IPS DF 4.7 (cell line): ENCODE measurements at regions not wholly inside any gene's neighbourhood (a gene's known extent, or its start where the extent isn't known, plus 50 kb on each side); places are given as distances from the start of the nearest gene placed in this dataset.

Experiments
- DNase-seq: peaks from one replicate; pipeline ENCODE4 v3.0.0-alpha.2; 2013; ENCODE audit warnings: low spot score; ENCODE audit errors: extremely low read depth

DNA sequence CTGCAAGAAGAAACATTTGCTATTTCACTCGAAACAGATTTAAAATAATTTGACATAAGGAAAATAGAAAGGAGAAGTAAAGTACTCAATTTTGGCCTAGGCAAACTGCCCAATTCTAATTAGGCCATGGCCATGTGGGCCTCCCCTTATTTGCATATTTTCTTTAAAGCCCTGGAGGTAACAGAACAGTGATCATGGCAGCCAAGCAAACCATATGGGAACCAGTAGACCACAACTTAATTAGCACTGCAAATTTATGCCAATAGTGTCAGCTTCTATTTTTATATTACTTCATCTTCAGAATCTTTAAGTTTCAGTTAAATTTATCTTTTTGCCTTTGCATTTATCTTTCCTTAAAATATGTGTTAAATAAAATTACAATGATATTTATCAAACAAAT is 63.3 kb upstream of the THSD7A start:
- DNase-seq = no peak

- no peak for DNase-seq
These were observed 64.7 kb upstream of the THSD7A start for GRCh38 chr7:11896663-11897062.

DNA sequence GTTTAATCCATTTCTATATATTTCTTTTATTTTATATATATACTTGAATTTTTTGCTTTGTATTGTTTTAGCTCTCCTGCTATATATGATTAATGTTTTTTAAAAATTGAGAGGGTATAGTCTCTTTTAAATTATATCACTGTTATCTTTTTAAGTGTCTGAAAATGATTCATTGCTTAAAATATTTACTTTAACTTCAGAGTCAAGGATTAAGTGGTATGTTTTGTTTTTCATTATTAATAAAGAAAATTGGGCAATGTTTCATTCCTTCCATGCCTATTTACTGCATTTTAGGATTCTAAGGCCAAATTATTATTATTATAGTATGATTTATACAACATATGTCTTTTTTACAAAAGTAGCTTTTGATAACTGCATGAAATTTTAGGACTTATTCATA is 67.2 kb upstream of the THSD7A start:
- DNase-seq = no peak

- DNase-seq = no peak
These were observed 78.3 kb upstream of the THSD7A start for GRCh38 chr7:11910253-11910652.

- peak; percentile 25 for DNase-seq
These were observed 79.9 kb upstream of the THSD7A start for GRCh38 chr7:11911900-11912299.

DNA sequence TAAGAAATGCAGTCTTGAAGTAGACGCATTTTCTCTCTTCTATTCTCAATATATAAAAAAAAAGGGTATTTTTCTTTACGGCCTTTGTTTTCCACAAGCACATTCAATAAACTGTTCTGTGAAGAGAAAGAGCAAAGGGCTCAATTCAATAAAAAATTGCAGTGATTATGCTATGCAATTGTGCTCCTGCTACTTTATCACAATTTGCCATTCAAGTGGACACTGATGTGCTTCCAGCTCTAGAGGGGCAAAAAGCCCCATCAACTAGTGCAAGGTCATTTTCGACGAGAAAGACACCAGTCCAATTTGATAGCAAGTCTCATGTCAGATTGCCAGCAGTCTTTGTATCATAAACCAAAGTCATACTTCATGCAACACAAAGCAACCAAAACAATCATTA is 82.6 kb upstream of the THSD7A start:
- DNase-seq = no peak

DNA sequence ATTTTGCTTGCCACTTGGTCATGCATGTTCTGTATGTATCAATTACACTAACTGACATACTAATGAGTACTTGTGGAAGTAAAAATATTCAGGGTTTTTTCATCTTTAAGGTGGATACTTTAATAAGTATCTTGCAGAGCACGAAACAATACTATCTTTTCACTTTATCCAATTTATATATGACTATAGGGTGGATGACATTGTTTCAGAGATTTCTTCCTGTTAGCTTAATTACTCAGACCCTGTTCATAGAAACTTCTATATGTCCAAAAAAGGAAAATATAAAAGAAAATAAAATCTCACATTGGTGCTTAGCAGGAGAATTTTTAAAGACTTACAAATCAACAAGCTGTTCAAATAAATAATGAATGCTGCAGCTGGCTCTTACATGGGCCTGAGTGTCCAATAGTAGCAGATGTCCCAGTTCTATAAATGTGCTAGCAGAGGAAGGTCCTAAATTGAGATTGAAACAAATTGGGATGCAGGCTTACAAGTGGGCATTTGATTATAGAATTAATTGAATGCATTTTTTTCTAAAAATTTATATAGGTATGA is 91.5 kb upstream of the THSD7A start:
- DNase-seq = no peak

DNA sequence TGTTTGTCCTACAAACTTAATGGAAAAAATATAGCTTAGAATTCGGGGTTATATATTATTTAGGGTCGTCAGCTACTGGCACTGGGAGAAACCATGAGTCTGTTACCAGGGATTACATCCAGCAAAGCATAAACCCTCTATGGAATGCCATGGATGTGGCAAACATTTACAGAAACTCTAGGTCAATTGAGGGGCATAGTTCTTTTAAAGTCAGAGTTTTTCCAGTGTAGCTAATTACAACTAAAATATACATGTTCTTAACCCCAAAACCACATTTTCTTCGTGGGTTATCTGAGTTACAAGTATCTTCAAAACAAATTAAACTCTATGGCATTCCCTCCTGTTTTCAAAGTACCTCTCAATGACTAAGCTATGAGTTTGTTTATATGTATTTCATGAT is 99.3 kb upstream of the THSD7A start:
- no peak for DNase-seq

DNA sequence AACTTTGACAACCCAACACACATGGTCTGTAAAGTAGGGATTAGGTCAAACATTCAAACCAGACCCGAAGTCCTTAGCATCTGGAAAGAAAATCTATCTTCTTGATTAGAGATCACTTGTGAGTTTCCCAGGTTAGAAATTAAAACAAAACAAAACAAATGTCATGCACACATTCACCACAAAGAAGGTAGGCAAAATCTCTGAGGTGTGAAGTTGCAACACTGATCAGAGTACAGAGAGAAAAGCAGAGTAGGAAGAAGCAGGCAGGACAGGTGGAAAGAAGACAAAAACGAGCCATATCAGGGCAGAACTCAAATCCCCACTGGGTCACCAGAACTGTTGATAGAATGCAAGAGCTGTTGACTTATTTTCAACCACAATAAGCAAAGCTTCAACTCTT is 102.8 kb upstream of the THSD7A start:
- DNase-seq = no peak

DNA sequence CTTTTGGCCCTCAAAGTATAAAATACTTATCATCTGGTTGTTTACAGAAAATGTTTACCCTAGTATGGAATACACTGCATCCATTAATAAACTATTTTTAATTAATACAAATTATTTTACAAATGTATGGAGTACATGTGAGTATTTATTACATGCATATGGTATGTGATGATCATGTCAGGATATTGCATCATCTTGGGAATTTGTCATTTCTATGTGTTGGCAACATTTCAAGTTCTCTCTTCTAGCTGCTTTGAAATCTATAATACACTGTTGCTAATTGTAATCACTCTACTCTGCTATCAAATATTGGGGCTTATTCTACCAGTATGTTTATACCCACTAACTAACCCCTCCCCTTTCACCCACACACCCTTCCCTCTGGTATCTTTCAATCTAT is 103.9 kb upstream of the THSD7A start:
- DNase-seq = no peak

GRCh38 chr7:11946794-11947193 is 114.8 kb upstream of the THSD7A start:
- no peak for DNase-seq

- no peak for DNase-seq
These were observed 118.3 kb upstream of the THSD7A start for GRCh38 chr7:11950281-11950680.

GRCh38 chr7:11950942-11951341 is 118.9 kb upstream of the THSD7A start:
- no peak for DNase-seq

DNA sequence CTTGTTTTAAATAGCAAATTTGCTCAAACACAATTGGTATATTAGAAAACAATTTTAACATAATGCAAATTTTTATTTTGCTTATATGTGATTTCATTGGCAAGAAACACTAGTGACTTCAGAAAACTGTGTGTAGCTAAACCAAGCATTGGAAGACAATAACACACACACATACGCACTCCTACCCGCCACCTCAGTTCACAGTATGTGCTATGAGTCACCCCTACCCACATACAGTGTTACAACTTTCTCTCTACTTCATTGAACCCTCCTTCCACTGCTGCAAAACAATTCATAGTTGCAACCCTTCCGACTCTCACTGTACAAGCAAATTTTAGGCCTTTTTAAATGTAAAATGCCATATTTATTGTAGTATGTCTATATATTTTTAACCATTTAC is 119.9 kb upstream of the THSD7A start:
- DNase-seq = no peak

GRCh38 chr7:11952972-11953371 is 121.0 kb upstream of the THSD7A start:
- no peak for DNase-seq

- DNase-seq = no peak
These were observed 125.0 kb upstream of the THSD7A start for GRCh38 chr7:11956991-11957390.

- DNase-seq = no peak
These were observed 126.0 kb upstream of the THSD7A start for GRCh38 chr7:11957956-11958355.

- DNase-seq = no peak
These were observed 127.1 kb upstream of the THSD7A start for GRCh38 chr7:11959121-11959520.

GRCh38 chr7:11960621-11961020 is 128.6 kb upstream of the THSD7A start:
- no peak for DNase-seq

GRCh38 chr7:11969643-11970042 is 137.6 kb upstream of the THSD7A start:
- DNase-seq = no peak

- DNase-seq = no peak
These were observed 138.1 kb upstream of the THSD7A start for GRCh38 chr7:11970132-11970531.

GRCh38 chr7:11985376-11985775 is 153.4 kb upstream of the THSD7A start:
- no peak for DNase-seq

DNA sequence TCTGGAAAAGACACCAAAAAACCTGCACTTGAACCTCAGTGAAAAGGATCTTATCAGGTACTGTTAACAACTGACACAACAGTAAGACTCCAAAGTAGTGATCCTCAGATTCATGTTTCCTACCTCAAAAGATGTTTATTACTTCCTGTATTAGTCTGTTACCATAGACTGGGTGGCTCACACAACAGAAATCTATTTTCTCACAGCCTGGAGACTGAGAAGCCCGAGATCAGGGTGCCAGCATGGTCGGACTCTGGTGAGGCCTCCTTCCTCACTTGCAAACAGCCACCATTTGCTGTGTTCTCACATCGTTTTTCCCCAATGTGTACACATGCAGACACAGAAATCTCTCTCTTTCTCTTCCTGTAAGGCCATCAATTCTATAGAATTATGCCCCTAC is 154.0 kb upstream of the THSD7A start:
- DNase-seq = no peak

DNA sequence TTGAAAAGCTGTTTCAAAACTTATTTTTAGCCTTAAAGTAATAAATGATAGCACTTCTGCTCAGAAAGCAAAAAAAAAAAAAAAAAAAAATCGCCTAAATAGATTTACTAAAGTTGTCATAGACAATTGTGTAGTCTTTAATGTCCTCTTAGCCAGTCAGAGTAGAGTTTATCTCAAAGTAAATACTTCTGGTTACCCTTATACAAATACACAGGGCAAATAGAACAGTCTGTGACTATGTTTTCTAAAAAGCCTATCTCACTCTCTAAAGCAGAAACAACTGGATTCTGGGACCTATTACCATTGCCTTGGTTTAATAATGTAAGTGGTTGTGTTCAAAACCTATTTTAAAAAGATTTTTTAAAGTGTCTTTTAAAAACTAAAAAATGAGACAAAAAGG is 156.2 kb upstream of the THSD7A start:
- no peak for DNase-seq
